Fibroblast of the aortic adventitia (primary cell): ENCODE measurements at regions not wholly inside any gene's neighbourhood (a gene's known extent, or its start where the extent isn't known, plus 50 kb on each side); places are given as distances from the start of the nearest gene placed in this dataset.
"Not testable (repeated sequence)": the region's sequence is repeated elsewhere in the genome, so short reads cannot be mapped to it uniquely, and the experiment has no call there.

Source experiments
- DNase-seq: peaks from one replicate; pipeline ENCODE4 v3.0.0-alpha.2; 2010; ENCODE audit warnings: low read depth
- H3K4me3 ChIP-seq: 2 replicates; pipeline ENCODE4 v1.5.1; 2011; ENCODE audit warnings: low read depth, mild to moderate bottlenecking, control low read depth, low read length, moderate library complexity
- CTCF ChIP-seq: IDR thresholded peaks from 2 replicates; pipeline ENCODE4 v1.5.1; 2011; ENCODE audit warnings: mild to moderate bottlenecking, low read length, control low read depth, inconsistent platforms; ENCODE audit not compliant: insufficient read depth

- H3K4me3 ChIP-seq, DNase-seq: not testable (repeated sequence)
Observed at GRCh38 chr13:52324831-52325230, 81.1 kb downstream of the THSD1 start.

GRCh38 chr13:52319876-52320275, 86.1 kb downstream of the THSD1 start:
- TF ChIP-seq CTCF: no peak
- DNase-seq: no peak
- no peak overlapping the region for H3K4me3 ChIP-seq

- DNase-seq, H3K4me3 ChIP-seq: not testable (repeated sequence)
Observed at GRCh38 chr13:52309833-52310232, 96.1 kb downstream of the THSD1 start.

- DNase-seq, H3K4me3 ChIP-seq: not testable (repeated sequence)
Observed at GRCh38 chr13:52306336-52306735, 99.6 kb downstream of the THSD1 start.

- DNase-seq, H3K4me3 ChIP-seq: not testable (repeated sequence)
Observed at GRCh38 chr13:52303098-52303497, 102.9 kb downstream of the THSD1 start.

GRCh38 chr13:52302688-52303087, 103.3 kb downstream of the THSD1 start:
- DNase-seq: not testable (repeated sequence)

GRCh38 chr13:52301810-52302400, 104.1 kb downstream of the THSD1 start:
- not testable (repeated sequence) for DNase-seq, H3K4me3 ChIP-seq

More at GRCh38 chr13:52302688-52303087, 103.3 kb downstream of the THSD1 start:
- H3K4me3 ChIP-seq: not testable (repeated sequence)

GRCh38 chr13:52298079-52298661, 107.8 kb downstream of the THSD1 start:
- DNase-seq: not testable (repeated sequence)

GRCh38 chr13:52288891-52289290, 117.1 kb downstream of the THSD1 start:
- not testable (repeated sequence) for DNase-seq, H3K4me3 ChIP-seq

More at GRCh38 chr13:52298079-52298661, 107.8 kb downstream of the THSD1 start:
- H3K4me3 ChIP-seq: not testable (repeated sequence)

- not testable (repeated sequence) for H3K4me3 ChIP-seq, DNase-seq
Observed at GRCh38 chr13:52281387-52281786, 122.0 kb upstream of the NEK3 start.

- H3K4me3 ChIP-seq: not testable (repeated sequence)
Observed at GRCh38 chr13:52279408-52279807, 120.0 kb upstream of the NEK3 start.

GRCh38 chr13:52254299-52254698, 94.9 kb upstream of the NEK3 start:
- not testable (repeated sequence) for DNase-seq

More at GRCh38 chr13:52279408-52279807, 120.0 kb upstream of the NEK3 start:
- DNase-seq: not testable (repeated sequence)

GRCh38 chr13:52240752-52241151, 81.4 kb upstream of the NEK3 start:
- not testable (repeated sequence) for DNase-seq, H3K4me3 ChIP-seq

More at GRCh38 chr13:52254299-52254698, 94.9 kb upstream of the NEK3 start:
- H3K4me3 ChIP-seq: not testable (repeated sequence)
